ENCODE measurements at regions not wholly inside any gene's neighbourhood (a gene's known extent, or its start where the extent isn't known, plus 50 kb on each side); places are given as distances from the start of the nearest gene placed in this dataset.

GRCh38 chr10:33521904-33522303, 187.4 kb upstream of the NRP1 start:
- no peak for TF ChIP-seq POLR2AphosphoS5 (IDR thresholded peaks at IDR 0.05; ENCODE audit: low read depth, low read length)
- TF ChIP-seq REST (IDR thresholded peaks at IDR 0.05; ENCODE audit: insufficient read depth in 1 of 2, low read depth in 2 of 2, low read length in 2 of 2): no peak
- no peak for TF ChIP-seq TAF1 (IDR thresholded peaks at IDR 0.05; ENCODE audit: borderline replicate concordance, insufficient read depth, low read length)

All from PFSK-1 (cell line).